GM21381 (cell line): ENCODE measurements at regions not wholly inside any gene's neighbourhood (a gene's known extent, or its start where the extent isn't known, plus 50 kb on each side); places are given as distances from the start of the nearest gene placed in this dataset.

Source experiments
- ATAC-seq: cut with Tn5 transposase; IDR thresholded peaks from one replicate; pipeline ENCODE4 v1.9.1; 2021; ENCODE audit warnings: mild to moderate bottlenecking, moderate library complexity; ENCODE audit not compliant: unreplicated experiment

DNA sequence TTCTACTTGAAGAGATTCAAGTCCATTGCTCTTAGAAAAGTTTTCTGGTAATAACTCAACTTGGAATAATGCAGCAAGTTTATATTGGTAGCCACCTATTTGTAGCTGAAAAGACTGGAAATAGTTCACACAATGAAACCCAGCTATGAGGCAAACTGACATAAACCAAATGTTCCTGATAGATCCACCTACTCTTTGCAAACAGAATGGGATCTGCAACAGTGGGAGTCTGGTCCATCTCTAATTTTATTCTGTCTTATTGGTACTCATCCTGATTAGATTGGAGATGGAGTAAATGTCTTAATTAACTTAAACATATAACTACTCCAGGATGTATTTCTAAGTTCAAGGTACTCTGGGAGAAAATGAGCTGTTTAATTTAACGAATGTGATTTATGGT, 438.0 kb downstream of the OLFM4 start:
- no peak for ATAC-seq

DNA sequence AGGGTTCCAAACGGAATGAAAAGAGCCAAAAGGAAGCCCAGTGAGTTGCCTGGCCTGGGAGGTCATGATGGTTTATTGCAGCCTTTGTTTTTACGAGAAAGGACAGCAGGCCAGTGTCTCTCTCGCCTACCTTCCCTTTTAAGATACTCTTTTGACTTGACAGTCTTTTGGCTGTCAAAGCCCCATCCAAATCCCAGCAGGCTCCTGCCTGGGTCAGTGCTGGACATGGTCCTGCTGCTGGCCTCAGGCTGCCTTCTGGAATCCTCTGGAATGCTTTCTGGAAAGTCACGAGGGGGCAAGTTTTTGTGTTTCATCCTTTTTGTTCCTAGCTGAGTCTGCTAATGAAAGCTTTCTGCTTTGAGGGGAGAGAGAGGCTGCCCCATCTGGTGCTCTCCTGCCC, 444.8 kb downstream of the OLFM4 start:
- ATAC-seq: no peak

DNA sequence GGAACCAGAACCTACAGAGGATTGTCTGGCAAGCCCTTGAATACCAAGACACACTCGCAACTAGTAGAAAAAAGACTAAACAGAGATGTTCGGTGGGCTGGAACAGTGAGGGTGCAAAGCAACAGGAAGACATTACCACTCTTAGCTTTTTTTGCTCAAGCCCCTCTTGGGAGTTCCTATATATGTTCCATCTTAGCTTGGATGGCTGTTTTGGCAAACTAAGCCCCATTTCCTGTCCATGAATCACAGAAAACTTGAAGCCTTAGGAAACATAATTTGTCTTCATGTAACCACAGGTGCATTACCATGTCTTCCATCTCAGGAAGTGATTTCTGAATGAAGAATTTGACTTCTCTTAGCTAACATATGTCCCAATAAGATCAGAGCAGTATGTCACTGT, 446.3 kb downstream of the OLFM4 start:
- no peak for ATAC-seq

DNA sequence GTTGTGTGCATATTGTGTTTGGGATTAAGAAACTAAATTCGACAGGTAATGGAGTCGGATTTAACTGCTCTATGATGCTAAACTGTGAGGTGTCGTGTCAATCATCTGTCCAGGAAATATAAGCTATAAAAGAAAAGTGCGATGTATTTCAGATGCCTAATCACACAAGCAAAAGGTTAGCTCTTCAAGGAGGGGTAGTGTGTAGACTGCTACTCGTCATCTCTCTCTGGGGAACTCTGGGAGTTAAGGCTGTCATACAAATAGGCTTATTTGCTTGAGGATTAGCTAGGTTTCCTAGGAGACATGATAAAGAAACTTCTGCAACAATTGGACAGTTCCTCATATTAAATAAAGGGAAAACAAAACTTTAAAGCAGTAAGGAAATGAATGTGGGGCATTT, 462.1 kb downstream of the OLFM4 start:
- ATAC-seq: no peak

DNA sequence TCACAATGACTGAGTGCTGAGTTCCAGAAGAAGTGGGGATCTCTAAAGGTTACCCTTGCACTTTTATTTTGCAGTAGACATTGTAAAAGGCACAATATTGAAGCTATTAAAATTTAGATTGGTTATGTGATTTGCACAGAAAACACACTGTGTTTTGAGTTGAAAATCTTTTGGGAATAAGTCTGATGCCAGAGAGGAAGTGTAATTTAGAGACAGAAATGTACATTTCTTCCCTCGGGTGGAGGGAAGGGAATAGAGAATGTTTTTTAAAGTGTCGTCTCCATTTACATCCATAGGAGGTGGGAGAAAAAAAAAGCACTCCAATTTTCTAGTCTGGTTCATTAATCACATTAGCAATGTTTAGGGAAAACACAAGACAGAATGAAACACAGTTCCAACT, 465.8 kb downstream of the OLFM4 start:
- ATAC-seq: no peak

DNA sequence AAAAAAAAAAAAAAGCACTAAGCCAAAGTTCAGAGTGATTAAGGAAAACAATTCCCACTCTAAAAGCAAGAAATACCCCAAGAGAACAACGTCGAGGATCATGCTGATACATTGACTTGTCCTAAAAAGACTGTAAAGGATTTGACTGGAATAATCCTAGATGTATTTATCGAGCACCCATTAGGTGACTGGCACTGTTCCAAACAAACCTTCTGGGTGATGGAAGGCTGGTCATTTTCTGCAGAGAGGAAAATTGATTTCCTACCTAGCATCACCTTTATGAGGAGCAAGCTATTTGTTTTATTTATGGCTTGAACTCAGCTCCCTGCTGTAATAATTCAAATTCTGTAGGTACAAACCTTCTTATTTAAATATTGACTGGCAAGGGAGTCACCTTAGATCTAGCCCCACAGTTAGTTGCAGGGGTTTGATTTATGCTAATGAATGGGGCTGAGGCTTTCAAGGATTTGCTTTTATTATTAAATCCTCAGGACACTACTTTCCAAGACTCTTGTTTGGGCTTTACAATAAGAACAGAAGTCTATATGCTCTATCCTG, 471.0 kb downstream of the OLFM4 start:
- no peak for ATAC-seq

DNA sequence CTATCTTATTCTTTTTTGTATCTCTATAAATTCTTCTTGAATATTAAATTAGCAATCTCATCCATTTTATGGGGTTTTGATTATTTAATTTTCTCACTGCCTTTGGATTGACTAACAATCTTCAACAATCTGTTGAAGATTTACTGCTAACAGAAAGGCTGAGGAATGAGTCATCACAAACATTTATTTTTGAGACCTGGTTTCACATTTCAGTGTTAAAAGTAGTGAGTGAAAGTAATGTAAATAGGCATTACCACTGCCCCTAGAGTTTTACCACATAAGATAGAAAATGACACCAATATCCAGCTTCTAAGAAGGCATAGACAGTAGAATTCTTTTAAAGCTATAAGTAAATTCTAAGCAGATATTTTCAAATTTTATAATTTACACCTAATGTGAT, 472.8 kb downstream of the OLFM4 start:
- ATAC-seq: no peak

DNA sequence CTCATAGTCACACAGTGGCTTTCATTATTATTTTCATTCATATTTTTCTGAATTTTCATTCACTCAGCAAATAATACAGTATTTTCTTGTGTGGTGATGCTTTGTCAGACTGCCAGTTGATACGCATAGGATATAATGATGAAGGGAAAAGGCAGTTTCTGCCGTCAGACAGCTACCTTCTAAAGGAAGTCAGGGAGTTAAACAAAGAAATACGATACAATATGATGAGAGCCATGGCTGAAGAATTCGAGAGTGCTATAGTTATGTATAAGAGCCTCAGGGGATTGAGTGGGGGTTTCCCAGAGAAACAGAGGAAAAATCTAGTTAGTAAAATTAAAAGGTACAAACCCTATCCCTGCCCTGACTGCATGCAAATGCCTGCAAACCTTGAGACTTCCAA, 479.1 kb downstream of the OLFM4 start:
- no peak for ATAC-seq

DNA sequence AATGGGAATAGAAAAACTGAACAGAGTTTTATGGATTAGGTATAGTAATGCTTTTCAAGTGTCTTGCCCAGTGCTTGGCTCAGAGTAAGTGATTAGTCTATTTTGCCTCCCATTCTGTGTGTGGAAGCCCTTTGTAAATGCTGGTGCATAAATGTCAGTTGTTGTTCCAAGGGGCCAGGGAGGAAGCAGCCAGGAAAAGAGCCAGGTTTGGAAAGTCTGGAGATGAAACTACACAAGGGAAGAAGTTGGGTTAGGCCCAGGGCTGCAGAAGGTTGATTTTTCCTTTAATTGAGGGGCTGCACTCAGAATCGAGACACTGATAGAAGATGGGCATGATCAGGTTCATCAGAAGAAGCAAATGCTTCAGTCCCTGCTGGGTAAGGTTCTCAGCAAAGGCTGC, 484.0 kb downstream of the OLFM4 start:
- ATAC-seq: no peak

DNA sequence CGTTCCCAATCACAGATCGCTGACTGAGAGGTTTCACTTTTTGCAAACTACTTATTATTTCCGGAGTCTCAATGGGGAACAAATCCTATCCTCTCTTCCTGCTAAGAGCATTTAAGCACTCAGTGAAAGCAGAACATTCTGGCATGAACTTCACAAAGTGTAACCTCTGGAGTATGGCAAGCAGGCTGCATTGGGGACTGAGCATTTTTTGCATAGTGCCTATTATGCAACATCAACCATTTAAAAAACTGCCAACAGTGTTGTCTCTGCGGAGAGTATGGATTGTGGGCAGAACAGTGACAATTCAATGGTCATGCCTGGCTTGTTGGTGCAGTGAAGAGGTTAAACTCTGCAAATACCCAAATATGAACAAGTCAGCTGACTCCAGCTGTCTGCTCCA, 484.6 kb downstream of the OLFM4 start:
- ATAC-seq: no peak

DNA sequence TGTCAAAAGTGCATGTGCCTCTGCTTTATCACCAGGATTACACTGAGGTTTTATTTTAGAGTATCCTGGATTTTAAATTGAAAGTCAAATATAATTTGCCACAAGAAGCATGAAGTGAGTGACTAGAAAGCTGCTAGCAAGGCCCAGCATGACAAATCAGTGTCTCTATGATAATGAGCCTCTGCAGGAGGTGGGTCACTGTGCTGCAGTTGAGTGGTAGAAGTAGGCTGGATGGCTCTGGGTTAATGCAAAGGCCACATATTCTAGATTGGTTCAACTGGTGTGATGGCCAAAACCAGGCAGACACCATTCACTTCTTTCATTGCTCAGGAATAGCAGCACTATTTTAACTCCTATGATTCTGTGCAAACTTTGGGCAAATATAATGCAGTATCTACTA, 491.5 kb downstream of the OLFM4 start:
- no peak for ATAC-seq

DNA sequence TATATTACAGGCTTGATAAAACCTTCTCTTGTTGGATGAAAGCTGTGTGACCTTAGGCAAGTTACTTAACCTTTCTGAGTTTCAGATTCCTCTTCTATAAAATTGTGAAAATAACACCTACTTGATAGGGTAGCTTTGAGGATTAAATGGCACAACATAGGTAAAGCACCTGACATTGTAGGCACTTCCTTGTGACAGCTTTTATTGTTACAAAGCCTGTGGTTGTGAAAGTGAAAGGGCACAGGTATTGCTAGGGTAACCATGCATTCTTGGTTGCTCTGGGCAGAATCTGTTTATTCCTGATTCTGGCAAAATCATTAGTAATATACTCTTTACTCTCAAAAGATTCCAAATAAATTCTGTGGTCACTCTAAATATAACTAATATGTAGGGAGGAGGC, 493.4 kb downstream of the OLFM4 start:
- no peak for ATAC-seq

DNA sequence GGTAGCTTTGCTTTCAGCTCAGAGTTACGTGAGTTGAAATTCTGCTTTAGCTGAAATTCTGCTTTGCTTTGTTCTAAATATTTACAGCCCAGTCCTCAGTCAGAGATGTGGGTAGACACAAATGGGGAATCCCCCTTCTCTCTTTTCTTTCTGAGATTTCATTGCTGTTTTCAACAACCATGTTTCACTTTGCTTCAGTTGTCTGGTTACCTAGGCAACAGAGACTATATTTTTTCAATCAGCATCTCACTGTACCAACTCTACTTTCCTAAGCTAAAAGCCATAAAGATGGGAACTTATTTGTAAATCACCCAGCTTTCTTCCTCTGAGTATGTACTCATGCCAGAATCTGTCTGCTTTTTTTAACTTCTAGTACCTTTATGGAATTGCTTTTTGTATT, 509.0 kb downstream of the OLFM4 start:
- ATAC-seq: no peak

DNA sequence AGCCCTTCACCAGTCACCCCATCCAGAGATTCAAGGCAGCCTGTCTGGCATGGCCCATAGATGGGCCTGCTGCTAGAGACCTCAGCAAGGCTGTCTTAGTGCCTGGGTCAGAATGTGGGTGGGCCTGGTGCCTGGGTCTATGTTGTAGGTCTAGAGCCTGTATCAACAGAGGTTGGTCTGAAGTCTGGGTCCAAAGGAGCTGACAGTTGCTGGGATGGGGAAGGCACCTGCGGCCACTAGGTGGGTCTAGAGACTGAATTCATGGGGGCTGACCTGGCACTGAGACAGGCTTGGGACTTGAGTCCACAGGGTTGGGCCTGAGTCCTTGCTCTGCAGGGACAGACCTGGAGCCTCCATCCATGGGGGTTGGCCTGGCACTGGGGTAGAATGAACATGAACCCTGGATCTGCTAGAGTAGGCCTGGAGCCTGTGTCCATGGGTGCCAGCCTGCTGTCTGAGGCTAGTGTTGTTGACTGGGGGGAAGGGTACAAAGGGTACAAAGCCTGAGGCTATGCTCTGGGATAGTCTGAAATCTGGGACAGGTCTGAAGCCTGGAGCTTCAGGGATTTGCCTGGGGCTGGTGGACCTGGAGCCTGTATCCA, 516.8 kb downstream of the OLFM4 start:
- ATAC-seq: no peak

DNA sequence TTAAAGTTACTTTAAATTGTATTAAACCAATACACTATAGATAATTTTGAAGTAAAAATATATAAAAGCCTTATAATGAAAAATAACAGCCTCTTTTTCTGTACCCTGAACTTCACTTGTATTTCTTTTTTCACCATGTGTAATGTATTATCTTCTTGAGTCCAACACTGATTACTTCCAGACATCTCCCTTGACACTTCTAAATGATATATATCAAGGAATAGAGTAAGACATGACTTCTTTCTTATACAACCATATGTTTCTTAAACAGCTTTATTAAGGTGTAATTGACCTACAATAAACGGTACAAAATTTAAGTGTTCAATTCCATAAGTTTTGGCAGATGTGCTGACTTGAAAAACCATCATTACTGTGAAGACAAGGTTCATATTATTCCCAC, 531.9 kb downstream of the OLFM4 start:
- no peak for ATAC-seq

DNA sequence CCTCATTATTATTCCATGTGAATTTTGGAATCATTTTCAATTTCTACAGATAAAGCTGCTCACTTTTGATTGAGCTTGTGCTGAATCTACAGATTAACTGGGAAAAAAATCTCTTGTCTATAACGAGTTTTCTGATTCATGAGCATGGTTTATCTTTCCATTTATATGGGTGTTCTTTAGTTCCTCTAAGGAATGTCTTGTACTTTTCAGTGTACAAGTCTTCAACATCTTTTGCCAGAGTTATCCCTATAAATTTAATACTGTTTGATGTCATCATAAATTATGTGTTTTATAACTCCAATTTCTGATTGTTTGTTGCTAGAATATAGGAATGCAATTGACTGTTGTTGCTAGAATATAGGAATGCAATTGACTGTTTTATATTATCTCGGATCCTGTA, 533.8 kb downstream of the OLFM4 start:
- no peak for ATAC-seq

DNA sequence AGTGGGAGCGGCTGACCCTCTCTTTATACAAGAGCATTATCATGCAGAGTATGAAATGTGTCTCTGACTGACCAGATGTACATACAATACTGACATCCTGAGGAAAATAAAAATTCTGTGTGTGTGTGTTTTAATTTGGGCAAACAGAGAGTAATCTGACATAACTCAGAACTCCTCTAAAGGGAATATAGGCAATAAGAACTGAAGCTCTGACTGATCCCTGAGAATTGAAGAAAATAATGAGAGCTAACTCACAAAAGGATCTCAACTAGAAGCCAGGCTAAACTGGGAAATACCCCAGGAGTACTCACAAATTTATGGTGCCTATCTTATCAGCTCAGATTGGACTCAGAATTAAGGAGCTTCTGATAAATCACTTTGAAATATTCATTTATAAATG, 539.9 kb downstream of the OLFM4 start:
- ATAC-seq: no peak

DNA sequence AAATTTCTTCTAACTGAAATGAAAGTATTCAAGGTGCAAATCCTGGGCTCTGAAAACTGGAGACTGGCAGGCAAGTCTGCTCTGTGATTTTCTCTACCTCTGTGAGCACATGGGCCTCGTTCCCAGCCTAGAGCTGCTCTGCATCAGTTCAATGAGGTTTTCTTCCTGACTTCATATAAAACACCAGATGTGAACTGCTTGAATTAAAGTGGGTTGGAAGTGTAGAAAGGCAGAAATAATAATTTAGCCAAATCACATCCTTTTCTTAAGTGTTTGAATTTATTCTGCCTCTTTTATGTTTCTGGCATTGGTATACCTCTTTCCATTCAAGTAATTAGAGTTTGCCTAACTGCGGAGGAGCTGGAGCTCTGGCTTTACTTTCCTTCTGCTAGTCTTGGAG, 540.8 kb downstream of the OLFM4 start:
- ATAC-seq: no peak

DNA sequence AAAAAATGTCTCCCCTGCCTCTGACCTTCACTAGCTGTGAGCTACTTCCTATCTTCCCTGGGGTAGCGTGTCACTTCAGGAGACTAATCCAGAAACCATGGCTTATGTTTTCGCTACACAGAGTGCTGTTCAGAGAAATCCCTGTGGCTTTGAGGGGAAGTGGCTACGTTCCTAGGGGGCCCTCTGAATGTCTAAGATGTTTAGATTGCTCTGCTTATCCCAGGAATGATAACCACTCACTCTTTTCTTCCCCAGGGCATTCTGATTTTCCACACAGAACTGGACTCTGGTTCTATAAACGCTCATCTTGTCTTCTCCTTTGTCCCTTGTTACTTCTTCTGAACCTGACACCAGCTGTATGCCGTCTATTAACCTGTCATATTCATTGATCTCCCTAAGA, 572.5 kb downstream of the OLFM4 start:
- no peak for ATAC-seq

DNA sequence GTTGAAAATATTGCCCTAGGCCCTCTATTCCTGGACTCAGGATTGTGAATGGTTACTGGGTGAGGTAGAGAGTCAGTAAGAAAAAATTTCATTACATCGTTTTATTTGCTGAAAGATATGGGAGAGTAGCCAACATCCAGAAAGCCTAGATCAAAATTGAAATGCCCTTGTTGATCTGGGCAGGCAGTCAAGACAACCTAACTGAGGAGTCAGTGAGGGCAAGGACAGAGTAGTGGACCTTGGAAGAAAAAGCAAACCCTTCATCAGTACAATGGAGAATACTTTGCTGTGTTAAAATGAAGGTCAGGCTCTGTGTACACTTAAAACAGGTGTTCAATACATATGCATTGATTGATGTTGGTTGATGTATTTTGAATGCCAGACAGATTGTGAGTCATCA, 576.7 kb downstream of the OLFM4 start:
- ATAC-seq: no peak

DNA sequence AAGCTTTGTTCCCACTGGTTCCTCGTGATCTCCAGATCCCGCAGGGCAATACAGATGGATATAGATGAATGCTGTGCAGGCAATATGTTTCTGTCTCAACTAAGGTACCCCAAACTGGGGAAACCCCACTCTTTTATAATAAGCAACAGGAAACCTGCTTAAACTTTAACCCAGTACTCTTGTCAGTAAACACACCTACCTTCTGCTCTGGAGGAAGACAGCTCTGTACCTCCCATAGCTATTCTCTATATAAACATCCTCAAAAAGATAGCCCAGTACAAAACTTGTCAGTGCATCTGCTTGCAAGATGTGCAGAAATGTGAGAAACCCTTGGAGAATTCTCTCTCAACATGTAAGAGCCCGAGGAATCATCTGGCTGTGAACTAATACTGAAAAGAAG, 583.6 kb downstream of the OLFM4 start:
- no peak for ATAC-seq

DNA sequence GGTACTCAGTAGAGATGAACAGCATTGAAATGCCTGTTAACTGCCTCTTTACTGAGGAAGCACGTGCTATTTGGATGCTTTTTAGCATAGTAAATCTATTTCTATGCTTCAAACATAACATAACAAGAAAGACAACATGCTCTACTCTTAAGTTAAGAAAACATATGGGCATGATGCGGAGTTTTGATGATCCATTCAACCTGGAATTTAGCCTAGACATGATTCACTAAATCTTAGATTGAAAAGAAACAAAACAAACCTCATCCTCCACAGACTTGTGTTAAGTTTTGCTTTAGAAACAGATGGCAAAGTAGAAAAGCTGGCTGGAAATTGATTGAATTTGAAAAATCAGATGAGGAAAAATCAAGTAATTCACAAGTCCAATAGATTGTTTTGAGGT, 593.8 kb downstream of the OLFM4 start:
- ATAC-seq: no peak

DNA sequence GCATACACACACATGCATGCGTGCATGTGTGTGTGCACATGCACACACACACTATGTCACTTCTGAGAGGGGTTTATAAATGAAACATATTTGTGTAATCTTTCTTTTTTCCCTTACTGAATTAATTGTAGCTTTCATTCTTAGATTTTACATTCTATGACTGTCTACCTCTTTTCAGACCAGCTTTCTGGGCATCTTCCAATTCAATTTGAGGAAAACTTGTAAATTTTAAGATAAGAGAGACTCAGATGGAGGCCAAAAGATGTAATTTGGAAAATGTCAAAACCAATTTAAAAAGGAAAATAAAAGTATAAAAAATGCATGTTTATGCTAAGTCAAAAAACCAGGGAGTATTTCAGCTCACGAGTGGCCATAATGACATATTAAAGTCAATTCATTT, 594.5 kb downstream of the OLFM4 start:
- no peak for ATAC-seq
